SK-N-MC (cell line): ENCODE measurements at regions not wholly inside any gene's neighbourhood (a gene's known extent, or its start where the extent isn't known, plus 50 kb on each side); places are given as distances from the start of the nearest gene placed in this dataset.

ENCODE experiments used
- EZH2 ChIP-seq: fragments of 200-600 bp; sonication (generic); IDR thresholded peaks from one replicate; pipeline ENCODE4 v1.6.1; 2017; ENCODE audit warnings: antibody characterized with exemption
- FOXP2 ChIP-seq: optimal IDR thresholded peaks from 2 replicates; pipeline ENCODE3; 2011; ENCODE audit warnings: mild to moderate bottlenecking, moderate library complexity; ENCODE audit not compliant: insufficient read depth; ENCODE audit errors: extremely low read length, control extremely low read depth

DNA sequence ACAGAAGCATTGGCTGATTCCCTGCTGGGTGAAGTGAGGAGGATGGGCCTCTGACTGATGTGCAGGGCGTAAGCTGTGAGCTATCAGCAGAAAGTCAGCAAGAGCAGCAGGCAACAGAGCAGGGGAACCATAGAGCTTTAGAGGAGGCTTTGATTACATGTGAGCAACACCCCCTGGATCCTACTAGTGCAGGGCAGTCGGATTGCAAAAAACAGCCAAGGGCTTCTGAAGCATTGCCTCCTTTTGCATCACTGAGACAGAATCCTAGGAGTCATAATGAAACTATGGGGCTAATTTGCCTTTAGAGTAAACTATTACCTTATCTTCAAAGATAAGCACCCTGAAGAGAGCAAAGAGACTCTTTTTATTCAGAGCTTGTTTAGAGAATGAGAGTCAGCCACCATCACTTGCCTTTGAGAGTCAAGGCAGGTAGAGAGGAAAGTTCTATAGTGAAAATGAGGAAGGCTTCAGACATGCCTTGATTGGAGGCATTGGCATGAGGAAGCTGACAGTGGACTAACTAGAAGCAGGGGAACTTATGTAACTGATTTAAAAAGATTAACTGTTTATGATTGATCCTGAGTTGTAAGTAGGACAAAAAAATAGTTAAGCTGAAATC is 420.3 kb downstream of the PDHA2 start:
- TF ChIP-seq FOXP2: no peak
- no peak for TF ChIP-seq EZH2
